ENCODE measurements at regions not wholly inside any gene's neighbourhood (a gene's known extent, or its start where the extent isn't known, plus 50 kb on each side); places are given as distances from the start of the nearest gene placed in this dataset.
"Not testable (repeated sequence)": the region's sequence is repeated elsewhere in the genome, so short reads cannot be mapped to it uniquely, and the experiment has no call there.

GRCh38 chr6:112450663-112451062, 103.5 kb downstream of the RFPL4B start:
- in situ Hi-C loops (cut with MboI; ENCODE audit: low pct_unique_long_range_greater_than_20kb, low sequenced_read_pairs), result no loop called here
- DNase-seq, result no peak

- in situ Hi-C loops (cut with MboI; ENCODE audit: low pct_unique_long_range_greater_than_20kb, low sequenced_read_pairs), result no loop called here
- DNase-seq, result no peak
Observed at GRCh38 chr6:112457886-112458285, 110.8 kb downstream of the RFPL4B start.

GRCh38 chr6:112459758-112460304, 112.7 kb downstream of the RFPL4B start:
- in situ Hi-C loops (cut with MboI; ENCODE audit: low pct_unique_long_range_greater_than_20kb, low sequenced_read_pairs), result no loop called here
- DNase-seq, result no peak

- in situ Hi-C loops (cut with MboI; ENCODE audit: low pct_unique_long_range_greater_than_20kb, low sequenced_read_pairs), result no loop called here
- no peak for DNase-seq
Observed at GRCh38 chr6:112464901-112465665, 118.0 kb downstream of the RFPL4B start.

GRCh38 chr6:112466373-112467151, 119.4 kb downstream of the RFPL4B start:
- DNase-seq, result peak; percentile 11
- in situ Hi-C loops (cut with MboI; ENCODE audit: low pct_unique_long_range_greater_than_20kb, low sequenced_read_pairs), result no loop called here

GRCh38 chr6:112468359-112468758, 121.2 kb downstream of the RFPL4B start:
- in situ Hi-C loops (cut with MboI; ENCODE audit: low pct_unique_long_range_greater_than_20kb, low sequenced_read_pairs), result no loop called here

GRCh38 chr6:112469306-112469705, 122.2 kb downstream of the RFPL4B start:
- no peak for DNase-seq
- in situ Hi-C loops (cut with MboI; ENCODE audit: low pct_unique_long_range_greater_than_20kb, low sequenced_read_pairs), result no loop called here

More at GRCh38 chr6:112468359-112468758, 121.2 kb downstream of the RFPL4B start:
- no peak for DNase-seq

GRCh38 chr6:112470376-112470775, 123.2 kb downstream of the RFPL4B start:
- in situ Hi-C loops (cut with MboI; ENCODE audit: low pct_unique_long_range_greater_than_20kb, low sequenced_read_pairs), result no loop called here
- no peak for DNase-seq

GRCh38 chr6:112470950-112471349, 123.8 kb downstream of the RFPL4B start:
- in situ Hi-C loops (cut with MboI; ENCODE audit: low pct_unique_long_range_greater_than_20kb, low sequenced_read_pairs), result no loop called here
- DNase-seq, result no peak

- DNase-seq, result no peak
- in situ Hi-C loops (cut with MboI; ENCODE audit: low pct_unique_long_range_greater_than_20kb, low sequenced_read_pairs), result no loop called here
Observed at GRCh38 chr6:112475083-112475482, 128.0 kb downstream of the RFPL4B start.

GRCh38 chr6:112477125-112477524, 130.0 kb downstream of the RFPL4B start:
- in situ Hi-C loops (cut with MboI; ENCODE audit: low pct_unique_long_range_greater_than_20kb, low sequenced_read_pairs), result no loop called here
- DNase-seq, result no peak

GRCh38 chr6:112478036-112478435, 130.9 kb downstream of the RFPL4B start:
- in situ Hi-C loops (cut with MboI; ENCODE audit: low pct_unique_long_range_greater_than_20kb, low sequenced_read_pairs), result no loop called here
- no peak for DNase-seq

- in situ Hi-C loops (cut with MboI; ENCODE audit: low pct_unique_long_range_greater_than_20kb, low sequenced_read_pairs), result not testable (repeated sequence)
Observed at GRCh38 chr6:112479975-112480374, 132.8 kb downstream of the RFPL4B start.

GRCh38 chr6:112480553-112480952, 133.4 kb downstream of the RFPL4B start:
- DNase-seq, result no peak
- in situ Hi-C loops (cut with MboI; ENCODE audit: low pct_unique_long_range_greater_than_20kb, low sequenced_read_pairs), result no loop called here

More at GRCh38 chr6:112479975-112480374, 132.8 kb downstream of the RFPL4B start:
- DNase-seq, result not testable (repeated sequence)

GRCh38 chr6:112481211-112481610, 134.1 kb downstream of the RFPL4B start:
- DNase-seq, result no peak
- in situ Hi-C loops (cut with MboI; ENCODE audit: low pct_unique_long_range_greater_than_20kb, low sequenced_read_pairs), result no loop called here

GRCh38 chr6:112482373-112482772, 135.2 kb downstream of the RFPL4B start:
- no peak for DNase-seq

GRCh38 chr6:112485120-112485826, 138.1 kb downstream of the RFPL4B start:
- DNase-seq, result no peak
- in situ Hi-C loops (cut with MboI; ENCODE audit: low pct_unique_long_range_greater_than_20kb, low sequenced_read_pairs), result no loop called here

More at GRCh38 chr6:112482373-112482772, 135.2 kb downstream of the RFPL4B start:
- in situ Hi-C loops (cut with MboI; ENCODE audit: low pct_unique_long_range_greater_than_20kb, low sequenced_read_pairs), result no loop called here

GRCh38 chr6:112485827-112486212, 138.7 kb downstream of the RFPL4B start:
- no peak for DNase-seq
- in situ Hi-C loops (cut with MboI; ENCODE audit: low pct_unique_long_range_greater_than_20kb, low sequenced_read_pairs), result no loop called here

GRCh38 chr6:112486454-112486853, 139.3 kb downstream of the RFPL4B start:
- in situ Hi-C loops (cut with MboI; ENCODE audit: low pct_unique_long_range_greater_than_20kb, low sequenced_read_pairs), result no loop called here
- DNase-seq, result no peak

Data from KBM-7 (cell line).